ENCODE measurements at regions not wholly inside any gene's neighbourhood (a gene's known extent, or its start where the extent isn't known, plus 50 kb on each side); places are given as distances from the start of the nearest gene placed in this dataset.

DNA sequence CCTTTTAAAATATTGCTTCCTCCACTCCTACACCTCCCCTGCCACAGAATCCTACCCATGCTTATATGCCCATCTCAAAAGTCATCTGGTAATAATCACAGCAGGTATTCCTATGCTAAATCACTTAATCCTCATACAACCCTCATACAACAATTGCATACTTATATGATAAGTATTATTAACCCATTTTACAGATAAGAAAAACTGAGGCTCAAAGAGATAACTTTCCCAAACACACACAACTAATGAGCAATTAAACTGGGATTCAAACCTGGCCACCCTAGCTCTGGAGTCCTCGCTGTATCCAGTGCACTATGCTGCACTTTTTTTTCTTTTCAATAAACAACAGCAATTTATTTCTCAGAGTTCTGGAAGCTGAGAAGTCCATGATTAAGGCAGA lies 99.8 kb upstream of the TSPAN5 start:
- Histone ChIP-seq H2BK120ac (ENCODE audit: low read depth, low read length) (no peak overlapping the region), H4K8ac (ENCODE audit: low read depth, low read length) (no peak overlapping the region), H3K79me1 (ENCODE audit: low read length) (no peaks in the 10 kb centered on the region), H3K56ac (ENCODE audit: low read length) (no peak overlapping the region), H2AK5ac (ENCODE audit: low read length) (no peak overlapping the region), H3K36me3 (ENCODE audit: control insufficient read depth, insufficient read depth, low read length) (no peaks in the 10 kb centered on the region), H3K27ac (ENCODE audit: low read depth, low read length) (no peak overlapping the region), H3K23ac (ENCODE audit: low read length) (no peak overlapping the region), H3K4me2 (ENCODE audit: low read length) (no peak overlapping the region), H3K79me2 (ENCODE audit: control insufficient read depth, insufficient read depth, low read length) (no peaks in the 10 kb centered on the region), H3K27me3 (ENCODE audit: insufficient read depth, low read length, poor library complexity) (no peaks in the 10 kb centered on the region), H3K9ac (ENCODE audit: low read length) (no peak overlapping the region), H3K18ac (ENCODE audit: low read length) (no peak overlapping the region), H3K4ac (ENCODE audit: low read depth, low read length) (no peak overlapping the region), H2BK5ac (ENCODE audit: low read length) (no peak overlapping the region), H2BK15ac (replicated peaks; ENCODE audit: low read depth) (no peak overlapping the region), H3K4me3 (ENCODE audit: low read length) (no peak overlapping the region), H4K5ac (ENCODE audit: low read length) (no peak overlapping the region), H3K4me1 (ENCODE audit: control insufficient read depth, low read depth, low read length) (no peaks in the 10 kb centered on the region)
- no CpG with 5 or more reads among the region's 1 CpG for WGBS (ENCODE audit: extremely low coverage, insufficient coverage, low lambda C conversion rate)
- no peak for DNase-seq

DNA sequence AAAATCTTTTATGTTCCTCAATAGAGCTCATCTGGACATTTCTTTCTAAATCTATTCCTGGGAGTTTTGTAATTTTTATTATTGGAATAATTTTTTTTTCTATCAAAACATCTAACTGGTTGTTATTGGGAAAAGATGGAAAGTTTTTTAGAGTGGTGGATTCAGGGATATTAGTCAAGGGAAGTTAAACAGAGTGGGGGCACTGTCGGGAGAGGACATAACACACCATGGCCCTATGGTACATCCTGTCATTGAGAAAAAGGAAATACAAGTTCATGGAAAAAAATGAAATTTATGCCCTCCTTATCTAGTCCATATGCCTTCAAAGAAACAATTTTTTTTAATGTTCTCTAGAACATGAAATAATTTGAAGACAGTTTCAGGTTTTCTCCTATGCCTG lies 96.3 kb upstream of the TSPAN5 start:
- no peak overlapping the region for H4K5ac ChIP-seq (ENCODE audit: low read length)
- no peak overlapping the region for H2BK5ac ChIP-seq (ENCODE audit: low read length)
- H3K18ac ChIP-seq (ENCODE audit: low read length): no peak overlapping the region
- no peak for DNase-seq
- no peak overlapping the region for H3K23ac ChIP-seq (ENCODE audit: low read length)
- no peaks in the 10 kb centered on the region for H3K27me3 ChIP-seq (ENCODE audit: insufficient read depth, low read length, poor library complexity)
- no peak overlapping the region for H2AK5ac ChIP-seq (ENCODE audit: low read length)
- H3K56ac ChIP-seq (ENCODE audit: low read length): no peak overlapping the region
- H3K79me2 ChIP-seq (ENCODE audit: control insufficient read depth, insufficient read depth, low read length): no peaks in the 10 kb centered on the region
- H3K4ac ChIP-seq (ENCODE audit: low read depth, low read length): no peak overlapping the region
- H2BK15ac ChIP-seq (replicated peaks; ENCODE audit: low read depth): no peak overlapping the region
- no peaks in the 10 kb centered on the region for H3K79me1 ChIP-seq (ENCODE audit: low read length)
- no peak overlapping the region for H2BK120ac ChIP-seq (ENCODE audit: low read depth, low read length)
- no peaks in the 10 kb centered on the region for H3K4me1 ChIP-seq (ENCODE audit: control insufficient read depth, low read depth, low read length)
- no CpG with 5 or more reads among the region's 1 CpG for WGBS (ENCODE audit: extremely low coverage, insufficient coverage, low lambda C conversion rate)
- no peak overlapping the region for H3K4me2 ChIP-seq (ENCODE audit: low read length)
- no peak overlapping the region for H4K8ac ChIP-seq (ENCODE audit: low read depth, low read length)
- H3K4me3 ChIP-seq (ENCODE audit: low read length): no peak overlapping the region
- H3K36me3 ChIP-seq (ENCODE audit: control insufficient read depth, insufficient read depth, low read length): no peaks in the 10 kb centered on the region
- no peak overlapping the region for H3K9ac ChIP-seq (ENCODE audit: low read length)
- H3K27ac ChIP-seq (ENCODE audit: low read depth, low read length): no peak overlapping the region

DNA sequence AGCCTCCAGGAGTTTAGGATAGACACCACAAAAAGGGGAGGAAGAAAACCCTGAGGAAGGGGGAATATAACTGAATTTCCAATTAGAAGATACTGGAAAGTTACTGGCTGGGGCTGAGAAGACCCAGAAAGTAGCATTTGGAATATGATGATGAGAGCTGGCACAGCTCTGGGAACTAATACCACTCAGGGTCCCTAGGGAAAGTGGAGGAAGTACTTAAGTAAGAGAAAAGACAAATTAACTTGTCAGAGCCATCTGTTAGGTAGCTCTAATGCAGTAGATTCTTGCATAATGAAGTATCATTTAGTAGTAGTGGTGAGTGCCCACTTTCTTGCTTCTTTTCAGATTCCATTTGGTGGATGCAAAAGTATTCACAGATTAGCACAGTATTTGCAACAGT lies 90.8 kb upstream of the TSPAN5 start:
- no peaks in the 10 kb centered on the region for H3K4me1 ChIP-seq (ENCODE audit: control insufficient read depth, low read depth, low read length)
- no peaks in the 10 kb centered on the region for H3K79me1 ChIP-seq (ENCODE audit: low read length)
- no peak for DNase-seq
- no peak overlapping the region for H3K4me3 ChIP-seq (ENCODE audit: low read length)
- H3K36me3 ChIP-seq (ENCODE audit: control insufficient read depth, insufficient read depth, low read length): no peaks in the 10 kb centered on the region
- no peak overlapping the region for H2AK5ac ChIP-seq (ENCODE audit: low read length)
- no peak overlapping the region for H4K8ac ChIP-seq (ENCODE audit: low read depth, low read length)
- no peak overlapping the region for H3K18ac ChIP-seq (ENCODE audit: low read length)
- no peak overlapping the region for H3K27ac ChIP-seq (ENCODE audit: low read depth, low read length)
- H3K4me2 ChIP-seq (ENCODE audit: low read length): no peak overlapping the region
- no peaks in the 10 kb centered on the region for H3K27me3 ChIP-seq (ENCODE audit: insufficient read depth, low read length, poor library complexity)
- no peak overlapping the region for H2BK120ac ChIP-seq (ENCODE audit: low read depth, low read length)
- no peak overlapping the region for H2BK5ac ChIP-seq (ENCODE audit: low read length)
- H3K4ac ChIP-seq (ENCODE audit: low read depth, low read length): no peak overlapping the region
- no peak overlapping the region for H3K9ac ChIP-seq (ENCODE audit: low read length)
- H3K23ac ChIP-seq (ENCODE audit: low read length): no peak overlapping the region
- no peak overlapping the region for H4K5ac ChIP-seq (ENCODE audit: low read length)
- no peak overlapping the region for H3K56ac ChIP-seq (ENCODE audit: low read length)
- H2BK15ac ChIP-seq (replicated peaks; ENCODE audit: low read depth): no peak overlapping the region
- no peaks in the 10 kb centered on the region for H3K79me2 ChIP-seq (ENCODE audit: control insufficient read depth, insufficient read depth, low read length)

DNA sequence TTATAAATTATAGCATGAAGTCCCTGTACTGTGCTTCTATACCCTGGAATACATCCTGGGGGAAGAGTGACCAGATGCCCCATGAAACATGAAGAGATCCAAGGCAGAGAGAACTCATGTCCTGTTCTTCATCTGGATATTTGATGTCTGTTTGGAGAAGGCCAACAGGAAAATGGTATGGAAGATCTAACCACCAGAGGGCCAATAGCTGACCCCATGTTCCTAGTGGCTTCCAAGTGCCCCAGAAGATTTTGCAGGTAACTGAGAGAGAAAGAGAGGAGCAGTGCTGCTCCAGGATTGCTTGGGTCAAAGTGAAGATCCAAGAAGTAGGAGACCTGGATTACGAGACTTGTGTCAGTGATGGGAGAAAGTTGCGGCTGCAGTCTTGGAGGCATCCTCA lies 90.2 kb upstream of the TSPAN5 start:
- Histone ChIP-seq H3K36me3 (ENCODE audit: control insufficient read depth, insufficient read depth, low read length) (no peaks in the 10 kb centered on the region), H3K18ac (ENCODE audit: low read length) (no peak overlapping the region), H3K4me2 (ENCODE audit: low read length) (no peak overlapping the region), H4K5ac (ENCODE audit: low read length) (no peak overlapping the region), H2BK15ac (replicated peaks; ENCODE audit: low read depth) (no peak overlapping the region), H3K4me1 (ENCODE audit: control insufficient read depth, low read depth, low read length) (no peaks in the 10 kb centered on the region), H4K8ac (ENCODE audit: low read depth, low read length) (no peak overlapping the region), H3K9ac (ENCODE audit: low read length) (no peak overlapping the region), H3K79me1 (ENCODE audit: low read length) (no peaks in the 10 kb centered on the region), H3K79me2 (ENCODE audit: control insufficient read depth, insufficient read depth, low read length) (no peaks in the 10 kb centered on the region), H3K4ac (ENCODE audit: low read depth, low read length) (no peak overlapping the region), H3K4me3 (ENCODE audit: low read length) (no peak overlapping the region), H2AK5ac (ENCODE audit: low read length) (no peak overlapping the region), H2BK120ac (ENCODE audit: low read depth, low read length) (no peak overlapping the region), H3K56ac (ENCODE audit: low read length) (no peak overlapping the region), H3K27me3 (ENCODE audit: insufficient read depth, low read length, poor library complexity) (no peaks in the 10 kb centered on the region), H3K23ac (ENCODE audit: low read length) (no peak overlapping the region), H3K27ac (ENCODE audit: low read depth, low read length) (no peak overlapping the region), H2BK5ac (ENCODE audit: low read length) (no peak overlapping the region)
- no CpG with 5 or more reads among the region's 2 CpGs for WGBS (ENCODE audit: extremely low coverage, insufficient coverage, low lambda C conversion rate)
- peak; percentile 11 for DNase-seq

DNA sequence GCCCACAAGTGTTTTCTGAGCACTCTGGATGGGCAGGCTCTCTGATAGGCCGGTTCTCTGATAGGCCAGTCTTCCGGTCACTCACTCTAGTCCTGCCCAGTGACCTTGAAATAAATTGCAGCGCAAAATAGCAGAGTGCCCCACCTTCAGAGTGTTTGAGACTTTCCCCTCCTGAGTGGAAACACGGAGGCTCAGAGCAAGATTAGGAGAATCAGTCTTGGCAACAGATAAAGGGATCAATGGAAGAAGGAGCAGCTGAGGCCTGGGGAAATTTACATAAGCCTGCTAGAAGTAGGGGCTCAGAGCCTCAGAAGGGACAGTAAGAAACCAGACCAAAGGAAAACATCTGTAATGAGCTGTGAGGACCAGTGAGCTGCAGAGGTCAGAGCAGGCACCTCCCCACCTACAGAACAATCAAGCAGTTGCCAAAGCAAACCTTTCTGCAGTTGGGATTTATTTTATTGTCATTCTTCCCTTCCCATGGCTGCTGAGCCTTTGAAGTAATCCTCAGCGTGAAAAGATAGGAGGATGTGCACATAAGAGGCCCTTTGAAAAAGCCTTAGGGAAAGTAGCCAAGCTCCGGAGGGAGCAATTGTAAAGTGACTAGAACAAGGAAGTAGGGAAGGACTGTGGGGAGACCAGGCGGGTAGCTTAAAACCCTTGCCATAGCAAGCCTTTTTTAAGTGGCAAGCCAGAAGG lies 89.1 kb upstream of the TSPAN5 start:
- no peaks in the 10 kb centered on the region for H3K4me1 ChIP-seq (ENCODE audit: control insufficient read depth, low read depth, low read length)
- H2BK120ac ChIP-seq (ENCODE audit: low read depth, low read length): no peak overlapping the region
- no peak overlapping the region for H2BK15ac ChIP-seq (replicated peaks; ENCODE audit: low read depth)
- H3K36me3 ChIP-seq (ENCODE audit: control insufficient read depth, insufficient read depth, low read length): no peaks in the 10 kb centered on the region
- no peak overlapping the region for H3K4me2 ChIP-seq (ENCODE audit: low read length)
- no peak overlapping the region for H3K9ac ChIP-seq (ENCODE audit: low read length)
- no peak overlapping the region for H3K4me3 ChIP-seq (ENCODE audit: low read length)
- DNase-seq: peak; percentile 71
- no peak overlapping the region for H2BK5ac ChIP-seq (ENCODE audit: low read length)
- no CpG with 5 or more reads among the region's 7 CpGs for whole genome bisulfite sequencing (ENCODE audit: extremely low coverage, insufficient coverage, low lambda C conversion rate)
- H3K79me2 ChIP-seq (ENCODE audit: control insufficient read depth, insufficient read depth, low read length): no peaks in the 10 kb centered on the region
- H4K8ac ChIP-seq (ENCODE audit: low read depth, low read length): no peak overlapping the region
- no peak overlapping the region for H4K5ac ChIP-seq (ENCODE audit: low read length)
- H3K18ac ChIP-seq (ENCODE audit: low read length): no peak overlapping the region
- H3K56ac ChIP-seq (ENCODE audit: low read length): no peak overlapping the region
- no peaks in the 10 kb centered on the region for H3K27me3 ChIP-seq (ENCODE audit: insufficient read depth, low read length, poor library complexity)
- no peak overlapping the region for H3K27ac ChIP-seq (ENCODE audit: low read depth, low read length)
- H3K23ac ChIP-seq (ENCODE audit: low read length): no peak overlapping the region
- no peaks in the 10 kb centered on the region for H3K79me1 ChIP-seq (ENCODE audit: low read length)
- H3K4ac ChIP-seq (ENCODE audit: low read depth, low read length): no peak overlapping the region
- H2AK5ac ChIP-seq (ENCODE audit: low read length): no peak overlapping the region

DNA sequence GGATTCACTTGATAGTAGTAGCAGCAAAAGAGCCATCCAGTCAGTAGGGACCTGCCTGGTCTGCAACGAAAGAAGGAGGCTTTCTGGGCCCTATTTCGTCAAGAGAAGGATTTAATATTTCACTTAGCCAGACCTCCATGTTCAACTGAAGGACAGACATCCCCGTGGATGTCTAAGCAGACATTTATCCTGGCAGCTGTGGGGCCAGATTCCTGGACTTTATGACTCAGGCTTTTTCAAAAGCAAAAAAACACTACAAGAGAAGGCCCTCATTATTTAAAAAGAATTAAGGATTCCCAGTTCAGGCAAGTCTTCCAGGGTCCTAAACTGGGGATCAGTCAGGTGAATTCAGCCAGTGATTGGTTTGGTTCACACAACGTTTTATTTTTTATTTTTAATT lies 88.5 kb upstream of the TSPAN5 start:
- Histone ChIP-seq H4K8ac (ENCODE audit: low read depth, low read length) (no peak overlapping the region), H2BK120ac (ENCODE audit: low read depth, low read length) (no peak overlapping the region), H3K79me1 (ENCODE audit: low read length) (no peaks in the 10 kb centered on the region), H3K79me2 (ENCODE audit: control insufficient read depth, insufficient read depth, low read length) (no peaks in the 10 kb centered on the region), H3K4ac (ENCODE audit: low read depth, low read length) (no peak overlapping the region), H2BK15ac (replicated peaks; ENCODE audit: low read depth) (no peak overlapping the region), H3K27ac (ENCODE audit: low read depth, low read length) (no peak overlapping the region), H2BK5ac (ENCODE audit: low read length) (no peak overlapping the region), H3K27me3 (ENCODE audit: insufficient read depth, low read length, poor library complexity) (no peaks in the 10 kb centered on the region), H3K9ac (ENCODE audit: low read length) (no peak overlapping the region), H2AK5ac (ENCODE audit: low read length) (no peak overlapping the region), H3K4me3 (ENCODE audit: low read length) (no peak overlapping the region), H3K4me2 (ENCODE audit: low read length) (no peak overlapping the region), H3K18ac (ENCODE audit: low read length) (no peak overlapping the region), H3K23ac (ENCODE audit: low read length) (no peak overlapping the region), H4K5ac (ENCODE audit: low read length) (no peak overlapping the region), H3K56ac (ENCODE audit: low read length) (no peak overlapping the region), H3K36me3 (ENCODE audit: control insufficient read depth, insufficient read depth, low read length) (no peaks in the 10 kb centered on the region), H3K4me1 (ENCODE audit: control insufficient read depth, low read depth, low read length) (no peaks in the 10 kb centered on the region)
- no peak for DNase-seq
- WGBS (ENCODE audit: extremely low coverage, insufficient coverage, low lambda C conversion rate): no CpG with 5 or more reads among the region's 4 CpGs

Data from mesendoderm (in vitro differentiated cells).